ENCODE measurements at regions not wholly inside any gene's neighbourhood (a gene's known extent, or its start where the extent isn't known, plus 50 kb on each side); places are given as distances from the start of the nearest gene placed in this dataset.

- TF ChIP-seq, protein P1, sequence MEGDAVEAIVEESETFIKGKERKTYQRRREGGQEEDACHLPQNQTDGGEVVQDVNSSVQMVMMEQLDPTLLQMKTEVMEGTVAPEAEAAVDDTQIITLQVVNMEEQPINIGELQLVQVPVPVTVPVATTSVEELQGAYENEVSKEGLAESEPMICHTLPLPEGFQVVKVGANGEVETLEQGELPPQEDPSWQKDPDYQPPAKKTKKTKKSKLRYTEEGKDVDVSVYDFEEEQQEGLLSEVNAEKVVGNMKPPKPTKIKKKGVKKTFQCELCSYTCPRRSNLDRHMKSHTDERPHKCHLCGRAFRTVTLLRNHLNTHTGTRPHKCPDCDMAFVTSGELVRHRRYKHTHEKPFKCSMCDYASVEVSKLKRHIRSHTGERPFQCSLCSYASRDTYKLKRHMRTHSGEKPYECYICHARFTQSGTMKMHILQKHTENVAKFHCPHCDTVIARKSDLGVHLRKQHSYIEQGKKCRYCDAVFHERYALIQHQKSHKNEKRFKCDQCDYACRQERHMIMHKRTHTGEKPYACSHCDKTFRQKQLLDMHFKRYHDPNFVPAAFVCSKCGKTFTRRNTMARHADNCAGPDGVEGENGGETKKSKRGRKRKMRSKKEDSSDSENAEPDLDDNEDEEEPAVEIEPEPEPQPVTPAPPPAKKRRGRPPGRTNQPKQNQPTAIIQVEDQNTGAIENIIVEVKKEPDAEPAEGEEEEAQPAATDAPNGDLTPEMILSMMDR (IDR thresholded peaks at IDR 0.05 in 2 of 3, conservative IDR thresholded peaks at IDR 0.05 in 1 of 3; ENCODE audit: control insufficient read depth in 2 of 3, extremely low read depth in 1 of 3, insufficient read depth in 1 of 3, low read depth in 3 of 3, low read length in 3 of 3) = no peak
- TF ChIP-seq SUZ12 (IDR thresholded peaks at IDR 0.05; ENCODE audit: unreplicated experiment) (no peak), NFXL1 (IDR thresholded peaks at IDR 0.05; ENCODE audit: borderline replicate concordance) (no peak), YBX1 (IDR thresholded peaks at IDR 0.05) (no peak), EZH2 (IDR thresholded peaks at IDR 0.05; ENCODE audit: borderline replicate concordance, control insufficient read depth, low read depth, low read length) (no peak), ZNF592 (IDR thresholded peaks at IDR 0.05) (no peak), YY1 (IDR thresholded peaks at IDR 0.05; ENCODE audit: low read depth, low read length) (no peak), SUPT20H (IDR thresholded peaks at IDR 0.05; ENCODE audit: borderline replicate concordance, control insufficient read depth, low read depth, low read length) (no peak), EGR1 (IDR thresholded peaks at IDR 0.05; ENCODE audit: borderline replicate concordance in 1 of 2, low read depth in 2 of 2, low read length in 2 of 2) (no peak), LARP7 (IDR thresholded peaks at IDR 0.05) (no peak), NFYA (IDR thresholded peaks at IDR 0.05; ENCODE audit: borderline replicate concordance, low read depth, low read length) (no peak)
- TF ChIP-seq, protein P2, sequence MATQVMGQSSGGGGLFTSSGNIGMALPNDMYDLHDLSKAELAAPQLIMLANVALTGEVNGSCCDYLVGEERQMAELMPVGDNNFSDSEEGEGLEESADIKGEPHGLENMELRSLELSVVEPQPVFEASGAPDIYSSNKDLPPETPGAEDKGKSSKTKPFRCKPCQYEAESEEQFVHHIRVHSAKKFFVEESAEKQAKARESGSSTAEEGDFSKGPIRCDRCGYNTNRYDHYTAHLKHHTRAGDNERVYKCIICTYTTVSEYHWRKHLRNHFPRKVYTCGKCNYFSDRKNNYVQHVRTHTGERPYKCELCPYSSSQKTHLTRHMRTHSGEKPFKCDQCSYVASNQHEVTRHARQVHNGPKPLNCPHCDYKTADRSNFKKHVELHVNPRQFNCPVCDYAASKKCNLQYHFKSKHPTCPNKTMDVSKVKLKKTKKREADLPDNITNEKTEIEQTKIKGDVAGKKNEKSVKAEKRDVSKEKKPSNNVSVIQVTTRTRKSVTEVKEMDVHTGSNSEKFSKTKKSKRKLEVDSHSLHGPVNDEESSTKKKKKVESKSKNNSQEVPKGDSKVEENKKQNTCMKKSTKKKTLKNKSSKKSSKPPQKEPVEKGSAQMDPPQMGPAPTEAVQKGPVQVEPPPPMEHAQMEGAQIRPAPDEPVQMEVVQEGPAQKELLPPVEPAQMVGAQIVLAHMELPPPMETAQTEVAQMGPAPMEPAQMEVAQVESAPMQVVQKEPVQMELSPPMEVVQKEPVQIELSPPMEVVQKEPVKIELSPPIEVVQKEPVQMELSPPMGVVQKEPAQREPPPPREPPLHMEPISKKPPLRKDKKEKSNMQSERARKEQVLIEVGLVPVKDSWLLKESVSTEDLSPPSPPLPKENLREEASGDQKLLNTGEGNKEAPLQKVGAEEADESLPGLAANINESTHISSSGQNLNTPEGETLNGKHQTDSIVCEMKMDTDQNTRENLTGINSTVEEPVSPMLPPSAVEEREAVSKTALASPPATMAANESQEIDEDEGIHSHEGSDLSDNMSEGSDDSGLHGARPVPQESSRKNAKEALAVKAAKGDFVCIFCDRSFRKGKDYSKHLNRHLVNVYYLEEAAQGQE (IDR thresholded peaks at IDR 0.05; ENCODE audit: low read depth, low read length) = no peak
- TF ChIP-seq, protein P3, sequence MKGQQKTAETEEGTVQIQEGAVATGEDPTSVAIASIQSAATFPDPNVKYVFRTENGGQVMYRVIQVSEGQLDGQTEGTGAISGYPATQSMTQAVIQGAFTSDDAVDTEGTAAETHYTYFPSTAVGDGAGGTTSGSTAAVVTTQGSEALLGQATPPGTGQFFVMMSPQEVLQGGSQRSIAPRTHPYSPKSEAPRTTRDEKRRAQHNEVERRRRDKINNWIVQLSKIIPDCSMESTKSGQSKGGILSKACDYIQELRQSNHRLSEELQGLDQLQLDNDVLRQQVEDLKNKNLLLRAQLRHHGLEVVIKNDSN (IDR thresholded peaks at IDR 0.05; ENCODE audit: borderline replicate concordance, extremely low read length, insufficient read depth, low read depth, low read length) = no peak
These were observed 165.0 kb downstream of the BAMBI start for GRCh38 chr10:28842321-28842720.

All from GM12878 (cell line).